NCI-H1436 (cell line): ENCODE measurements at regions not wholly inside any gene's neighbourhood (a gene's known extent, or its start where the extent isn't known, plus 50 kb on each side); places are given as distances from the start of the nearest gene placed in this dataset.
"Not testable (repeated sequence)": the region's sequence is repeated elsewhere in the genome, so short reads cannot be mapped to it uniquely, and the experiment has no call there.

ENCODE experiments used
- DNase-seq: peaks from one replicate; lab custom pipeline; 2025; lab: John Stamatoyannopoulos, UW

GRCh38 chr13:33415822-33416221 lies 130.3 kb upstream of the STARD13 start:
- no peak for DNase-seq

- not testable (repeated sequence) for DNase-seq
Observed at GRCh38 chr13:33418224-33418953, 132.8 kb upstream of the STARD13 start.

- DNase-seq, result not testable (repeated sequence)
Observed at GRCh38 chr13:33420117-33420516, 134.6 kb upstream of the STARD13 start.

GRCh38 chr13:33426131-33426530 lies 140.6 kb upstream of the STARD13 start:
- no peak for DNase-seq

GRCh38 chr13:33433316-33433715 lies 147.8 kb upstream of the STARD13 start:
- no peak for DNase-seq

GRCh38 chr13:33434676-33435075 lies 149.1 kb upstream of the STARD13 start:
- DNase-seq, result no peak

GRCh38 chr13:33435207-33435606 lies 149.7 kb upstream of the STARD13 start:
- no peak for DNase-seq

GRCh38 chr13:33438918-33439317 lies 153.4 kb upstream of the STARD13 start:
- DNase-seq, result no peak

- no peak for DNase-seq
Observed at GRCh38 chr13:33441015-33441414, 155.5 kb upstream of the STARD13 start.

- DNase-seq, result no peak
Observed at GRCh38 chr13:33445024-33445423, 159.5 kb upstream of the STARD13 start.

GRCh38 chr13:33445476-33445875 lies 159.9 kb upstream of the STARD13 start:
- no peak for DNase-seq

GRCh38 chr13:33446821-33447725 lies 161.5 kb upstream of the STARD13 start:
- no peak for DNase-seq

GRCh38 chr13:33448889-33449288 lies 163.3 kb upstream of the STARD13 start:
- no peak for DNase-seq

GRCh38 chr13:33450956-33451709 lies 165.6 kb upstream of the STARD13 start:
- DNase-seq, result no peak

GRCh38 chr13:33452873-33453517 lies 167.4 kb upstream of the STARD13 start:
- DNase-seq, result no peak

GRCh38 chr13:33453936-33454335 lies 168.4 kb upstream of the STARD13 start:
- no peak for DNase-seq

GRCh38 chr13:33454844-33455705 lies 169.5 kb upstream of the STARD13 start:
- no peak for DNase-seq

- DNase-seq, result no peak
Observed at GRCh38 chr13:33459702-33460101, 174.1 kb upstream of the STARD13 start.

GRCh38 chr13:33462109-33462508 lies 176.6 kb upstream of the STARD13 start:
- no peak for DNase-seq

GRCh38 chr13:33464345-33464744 lies 178.8 kb upstream of the STARD13 start:
- no peak for DNase-seq

GRCh38 chr13:33466262-33466661 lies 180.7 kb upstream of the STARD13 start:
- no peak for DNase-seq
